Uterus (tissue), 3 donors: ENCODE measurements at regions not wholly inside any gene's neighbourhood (a gene's known extent, or its start where the extent isn't known, plus 50 kb on each side); places are given as distances from the start of the nearest gene placed in this dataset.

ENCODE experiments used
- DNase-seq, 2 donors: peaks; one replicate each; pipeline ENCODE4 v3.0.0-alpha.2; 2019 to 2020
- H3K27ac ChIP-seq, 2 donors: fragments of 200-600 bp; sonication (generic); 1 replicate in 1 of 2; 2 replicates in 1 of 2; pipeline ENCODE4 v1.5.1; 2016 to 2018
- H3K27me3 ChIP-seq, 2 donors: fragments of 200-600 bp; sonication (generic); one replicate each; pipeline ENCODE4 v1.5.1; 2018 to 2019; ENCODE audit warnings: control low read depth in 1 of 2
- H3K36me3 ChIP-seq, 2 donors: fragments of 200-600 bp; sonication (generic); one replicate each; pipeline ENCODE4 v1.5.1; 2019; ENCODE audit warnings: control low read depth in 1 of 2
- H3K4me1 ChIP-seq, 2 donors: fragments of 200-600 bp; sonication (generic); one replicate each; pipeline ENCODE4 v1.5.1; 2018 to 2019; ENCODE audit warnings: control low read depth in 1 of 2
- H3K4me3 ChIP-seq, 2 donors: fragments of 200-600 bp; sonication (generic); 1 replicate in 1 of 2; 2 replicates in 1 of 2; pipeline ENCODE4 v1.5.1; 2018 to 2019; ENCODE audit warnings: mild to moderate bottlenecking in 1 of 2
- H3K9me3 ChIP-seq, 2 donors: fragments of 200-600 bp; sonication (generic); one replicate each; pipeline ENCODE4 v1.5.1; 2019; ENCODE audit warnings: control low read depth in 1 of 2
- POLR2A ChIP-seq, 2 donors: fragments of 450-650 bp; IDR thresholded peaks; one replicate each; pipeline ENCODE4 v1.6.1; 2016; ENCODE audit warnings: antibody characterized with exemption in 2 of 2, mild to moderate bottlenecking in 1 of 2, moderate library complexity in 1 of 2
- intact Hi-C: fragments of 100-400 bp; cut with DNase I; formaldehyde crosslinking; loops from one replicate; pipeline ENCODE4 v1.15.1; 2023; ENCODE audit warnings: low total_unique reads
- TF ChIP-seq, protein P1 (sequence below), 4 experiments: fragments of 200-600 bp in 2 of 4; fragments of 450-650 bp in 2 of 4; sonication (generic) in 2 of 4; IDR thresholded peaks; one replicate each; pipeline ENCODE4 v1.5.1; 2016 to 2019; ENCODE audit warnings: antibody characterized with exemption in 4 of 4, mild to moderate bottlenecking in 2 of 4, moderate library complexity in 1 of 4
- donor health status: DM: yes; HTN: yes; CAD: no.

DNA sequence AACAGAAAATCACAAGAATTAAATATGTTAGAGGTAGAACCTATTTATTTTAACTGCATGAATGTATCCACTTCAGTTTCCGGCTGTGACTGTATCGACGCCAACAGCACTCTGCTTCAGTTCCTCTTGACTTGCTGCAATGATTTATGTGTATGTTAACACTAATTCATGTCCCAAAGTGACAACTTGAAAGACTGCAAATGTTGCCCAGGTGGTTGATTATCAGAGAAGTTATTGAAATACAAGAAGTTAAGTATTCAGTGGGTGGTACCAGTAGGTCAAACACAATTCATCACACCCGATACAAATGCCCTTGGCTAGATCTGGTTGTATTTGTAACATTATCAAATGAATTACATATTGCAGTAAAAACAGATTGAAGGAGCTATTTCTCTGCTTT is 622.7 kb upstream of the CDH18 start:
- DNase-seq, result no peak
- no peaks in the 10 kb centered on the region for H3K4me1 ChIP-seq

GRCh38 chr5:20609126-20609525 is 621.1 kb upstream of the CDH18 start:
- Histone ChIP-seq H3K4me1 (no peaks in the 10 kb centered on the region), H3K4me3 (no peak overlapping the region), H3K9me3 (no peaks in the 10 kb centered on the region), H3K27ac (no peak overlapping the region), H3K36me3 (no peaks in the 10 kb centered on the region), H3K27me3 (no peaks in the 10 kb centered on the region)
- intact Hi-C loops, result no loop called here
- DNase-seq, result no peak
- TF ChIP-seq, protein P1, sequence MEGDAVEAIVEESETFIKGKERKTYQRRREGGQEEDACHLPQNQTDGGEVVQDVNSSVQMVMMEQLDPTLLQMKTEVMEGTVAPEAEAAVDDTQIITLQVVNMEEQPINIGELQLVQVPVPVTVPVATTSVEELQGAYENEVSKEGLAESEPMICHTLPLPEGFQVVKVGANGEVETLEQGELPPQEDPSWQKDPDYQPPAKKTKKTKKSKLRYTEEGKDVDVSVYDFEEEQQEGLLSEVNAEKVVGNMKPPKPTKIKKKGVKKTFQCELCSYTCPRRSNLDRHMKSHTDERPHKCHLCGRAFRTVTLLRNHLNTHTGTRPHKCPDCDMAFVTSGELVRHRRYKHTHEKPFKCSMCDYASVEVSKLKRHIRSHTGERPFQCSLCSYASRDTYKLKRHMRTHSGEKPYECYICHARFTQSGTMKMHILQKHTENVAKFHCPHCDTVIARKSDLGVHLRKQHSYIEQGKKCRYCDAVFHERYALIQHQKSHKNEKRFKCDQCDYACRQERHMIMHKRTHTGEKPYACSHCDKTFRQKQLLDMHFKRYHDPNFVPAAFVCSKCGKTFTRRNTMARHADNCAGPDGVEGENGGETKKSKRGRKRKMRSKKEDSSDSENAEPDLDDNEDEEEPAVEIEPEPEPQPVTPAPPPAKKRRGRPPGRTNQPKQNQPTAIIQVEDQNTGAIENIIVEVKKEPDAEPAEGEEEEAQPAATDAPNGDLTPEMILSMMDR (IDR thresholded peaks at IDR 0.05), result no peak
- no peak for TF ChIP-seq POLR2A (IDR thresholded peaks at IDR 0.05)

More for the DNA sequence above, 622.7 kb upstream of the CDH18 start:
- no peak overlapping the region for H3K27ac ChIP-seq
- intact Hi-C loops, result no loop called here
- no peaks in the 10 kb centered on the region for H3K9me3 ChIP-seq
- H3K4me3 ChIP-seq, result no peak overlapping the region
- H3K36me3 ChIP-seq, result no peaks in the 10 kb centered on the region
- no peaks in the 10 kb centered on the region for H3K27me3 ChIP-seq
- TF ChIP-seq, protein P1 (IDR thresholded peaks at IDR 0.05), result no peak
- TF ChIP-seq POLR2A (IDR thresholded peaks at IDR 0.05), result no peak

GRCh38 chr5:20608567-20608966 is 620.6 kb upstream of the CDH18 start:
- TF ChIP-seq, protein P1 (IDR thresholded peaks at IDR 0.05), result no peak
- no peak for TF ChIP-seq POLR2A (IDR thresholded peaks at IDR 0.05)
- no peaks in the 10 kb centered on the region for H3K36me3 ChIP-seq

GRCh38 chr5:20605732-20606525 is 617.9 kb upstream of the CDH18 start:
- DNase-seq, result no peak
- no peak overlapping the region for H3K27ac ChIP-seq
- no peaks in the 10 kb centered on the region for H3K4me1 ChIP-seq
- TF ChIP-seq, protein P1 (IDR thresholded peaks at IDR 0.05), result no peak
- TF ChIP-seq POLR2A (IDR thresholded peaks at IDR 0.05), result no peak
- no peaks in the 10 kb centered on the region for H3K9me3 ChIP-seq
- no peak overlapping the region for H3K4me3 ChIP-seq
- no peaks in the 10 kb centered on the region for H3K27me3 ChIP-seq
- intact Hi-C loops, result no loop called here
- no peaks in the 10 kb centered on the region for H3K36me3 ChIP-seq

More at GRCh38 chr5:20608567-20608966, 620.6 kb upstream of the CDH18 start:
- Histone ChIP-seq H3K4me3 (no peak overlapping the region), H3K9me3 (no peaks in the 10 kb centered on the region), H3K27ac (no peak overlapping the region), H3K4me1 (no peaks in the 10 kb centered on the region), H3K27me3 (no peaks in the 10 kb centered on the region)
- intact Hi-C loops, result no loop called here
- no peak for DNase-seq

DNA sequence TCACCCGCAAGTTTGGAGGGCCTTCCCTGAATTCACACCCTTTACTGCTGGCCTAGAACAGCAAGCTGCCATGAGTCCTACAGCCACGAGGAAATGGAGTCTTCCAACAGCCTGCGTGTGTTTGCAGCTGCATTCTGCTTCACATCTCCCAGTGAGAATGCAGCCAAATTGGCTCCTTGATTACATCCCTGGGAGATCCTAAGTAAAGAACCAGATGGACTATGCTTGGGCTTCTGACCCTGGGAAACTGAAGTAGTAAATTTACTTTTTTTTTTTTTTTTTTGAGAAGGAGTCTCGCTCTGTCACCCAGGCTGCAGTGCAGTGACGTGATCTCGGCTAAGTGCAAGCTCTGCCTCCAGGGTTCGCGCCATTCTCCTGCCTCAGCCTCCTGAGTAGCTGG is 617.0 kb upstream of the CDH18 start:
- H3K4me3 ChIP-seq, result no peak overlapping the region
- H3K4me1 ChIP-seq, result no peaks in the 10 kb centered on the region
- H3K27ac ChIP-seq, result no peak overlapping the region
- TF ChIP-seq, protein P1 (IDR thresholded peaks at IDR 0.05), result no peak
- TF ChIP-seq POLR2A (IDR thresholded peaks at IDR 0.05), result no peak
- intact Hi-C loops, result no loop called here
- no peaks in the 10 kb centered on the region for H3K36me3 ChIP-seq
- no peaks in the 10 kb centered on the region for H3K27me3 ChIP-seq
- no peak for DNase-seq
- H3K9me3 ChIP-seq, result no peaks in the 10 kb centered on the region
